ENCODE measurements at regions not wholly inside any gene's neighbourhood (a gene's known extent, or its start where the extent isn't known, plus 50 kb on each side); places are given as distances from the start of the nearest gene placed in this dataset.

DNA sequence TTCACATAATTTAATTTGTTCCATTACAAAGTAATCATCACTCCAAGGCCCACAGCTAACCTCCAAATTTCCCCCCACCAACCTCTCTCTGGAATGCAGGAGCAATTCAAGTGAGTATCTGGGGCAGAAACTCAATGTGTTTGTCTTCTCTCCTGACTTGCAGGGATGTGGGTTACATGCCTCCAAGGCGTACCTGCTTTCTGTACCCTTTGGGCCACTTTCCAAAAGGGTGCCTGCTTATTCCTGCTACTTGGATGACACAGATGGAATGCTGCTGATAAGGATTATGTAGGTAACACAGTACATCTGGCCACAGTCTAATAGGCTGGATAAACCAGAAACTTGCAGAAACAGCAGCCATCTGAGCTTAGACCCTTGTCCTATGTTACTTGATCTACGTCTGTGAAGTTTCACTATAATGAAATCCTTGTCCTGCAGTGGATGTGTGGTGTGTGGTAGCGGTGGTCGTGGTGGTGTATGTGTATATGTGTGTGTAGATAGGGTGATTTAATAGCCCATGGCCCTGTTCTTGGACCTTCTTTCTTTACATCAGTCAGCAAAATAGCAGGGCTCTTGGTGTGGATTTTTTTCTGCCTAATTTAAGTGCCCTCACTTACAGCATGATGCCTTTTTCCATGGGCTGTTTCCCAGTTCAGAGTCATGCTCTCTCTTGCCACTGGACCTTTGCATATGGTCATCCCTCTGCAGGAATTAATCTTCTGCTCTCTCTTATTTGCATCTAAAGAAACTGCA, 175.9 kb downstream of the ZDHHC21 start:
- DNase-seq = peak in 1 of 14 donors; percentile 3

DNA sequence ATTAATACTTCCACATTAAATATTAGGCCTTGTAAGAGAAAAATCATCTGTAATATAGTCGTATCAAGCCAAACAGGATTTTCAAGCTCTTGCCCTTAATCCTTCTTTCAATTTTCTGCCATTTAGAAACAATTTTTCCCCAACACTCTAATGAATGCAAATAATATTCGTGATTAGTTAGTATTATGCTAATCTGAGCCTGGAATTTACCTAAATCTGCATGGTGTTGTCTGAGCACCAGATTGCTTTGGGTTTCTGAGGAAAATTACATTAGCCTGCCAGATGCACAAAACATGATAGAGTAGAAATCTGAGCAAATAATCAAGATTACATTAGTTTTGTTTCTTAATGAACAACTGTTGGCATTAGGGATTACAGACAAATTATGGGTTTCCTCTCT, 176.6 kb downstream of the ZDHHC21 start:
- no peak for DNase-seq

GRCh38 chr9:14515571-14516198, 177.5 kb downstream of the ZDHHC21 start:
- DNase-seq = peak in 2 of 14 donors; percentile 14 to 60

DNA sequence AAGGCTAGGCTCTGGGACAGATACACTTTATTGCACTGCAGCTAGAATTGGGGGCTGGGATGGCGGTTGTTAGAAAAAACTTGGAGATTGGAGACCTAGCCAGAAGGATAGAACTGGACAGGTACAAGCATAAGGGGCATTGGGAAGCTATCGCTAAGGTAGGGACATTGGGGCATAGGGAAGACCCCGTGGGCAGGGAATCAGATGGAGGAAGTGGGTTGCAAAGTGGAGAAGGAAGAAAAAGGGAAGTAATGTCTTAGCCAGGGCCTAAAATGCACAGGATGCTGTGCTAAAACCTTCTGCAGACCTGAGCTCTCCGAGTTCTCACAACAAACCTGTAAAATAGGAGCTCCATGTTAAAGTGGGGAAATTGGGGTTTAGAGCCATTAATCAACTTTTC, 178.2 kb downstream of the ZDHHC21 start:
- DNase-seq = no peak

GRCh38 chr9:14512942-14513341, 180.3 kb downstream of the ZDHHC21 start:
- no peak for DNase-seq

DNA sequence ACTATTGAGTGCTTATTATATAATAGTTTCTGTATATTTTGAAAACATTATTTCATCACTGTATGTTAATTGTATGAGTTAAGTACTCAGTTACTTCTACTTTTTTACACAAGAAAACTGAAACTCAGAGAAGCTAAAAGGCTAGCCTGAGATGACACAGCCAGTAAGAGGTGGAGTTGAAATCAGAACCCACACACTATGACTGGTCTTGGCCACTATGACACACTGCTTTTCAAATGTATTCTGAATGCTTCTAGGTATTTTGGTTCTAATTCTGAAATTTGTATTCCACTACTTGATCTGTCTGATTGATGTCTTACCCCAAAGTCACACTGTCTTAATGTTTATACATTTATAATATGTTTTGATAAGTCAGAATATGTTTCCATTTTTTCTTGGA, 181.8 kb downstream of the ZDHHC21 start:
- no peak for DNase-seq

DNA sequence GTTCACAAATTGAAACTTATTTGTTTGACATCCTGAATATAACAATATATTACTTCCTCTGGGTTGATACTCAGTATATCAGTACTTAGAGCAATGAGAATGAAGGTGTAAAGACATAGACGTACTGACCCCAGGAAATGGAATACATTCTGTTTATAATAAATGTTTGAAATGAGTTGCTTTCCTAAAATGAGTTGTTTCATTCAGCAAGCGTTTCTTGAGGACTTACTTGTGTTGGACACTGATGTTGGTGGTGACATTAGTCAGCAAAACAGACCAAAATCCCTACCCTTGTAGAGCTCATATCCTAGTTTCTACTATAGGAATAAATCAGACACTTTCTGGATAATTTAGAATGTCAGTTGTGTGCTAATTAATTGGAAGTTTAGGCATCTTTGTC, 184.3 kb downstream of the ZDHHC21 start:
- DNase-seq = no peak

DNA sequence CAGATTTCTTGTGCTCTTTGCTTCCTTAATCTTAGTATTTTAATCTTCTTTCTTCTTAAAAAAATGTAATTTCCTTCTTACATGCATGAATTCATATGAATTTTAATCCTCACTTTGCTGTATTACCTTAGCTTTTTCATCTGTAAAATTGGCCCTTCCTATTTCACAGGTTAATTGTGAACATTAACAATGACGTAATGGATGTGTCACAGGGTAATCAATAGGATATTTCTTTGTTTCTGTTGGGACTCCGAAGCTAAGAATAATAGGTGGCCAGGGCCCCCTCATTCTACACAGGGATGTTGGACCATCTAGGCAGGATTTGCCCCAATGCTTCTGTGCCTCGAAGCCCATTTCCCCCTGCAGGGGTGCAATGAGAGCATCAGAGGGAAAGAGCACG, 187.4 kb upstream of the NFIB start:
- no peak for DNase-seq

GRCh38 chr9:14500705-14501104, 186.8 kb upstream of the NFIB start:
- no peak for DNase-seq

- DNase-seq = no peak
These were observed 186.0 kb upstream of the NFIB start for GRCh38 chr9:14499976-14500375.

DNA sequence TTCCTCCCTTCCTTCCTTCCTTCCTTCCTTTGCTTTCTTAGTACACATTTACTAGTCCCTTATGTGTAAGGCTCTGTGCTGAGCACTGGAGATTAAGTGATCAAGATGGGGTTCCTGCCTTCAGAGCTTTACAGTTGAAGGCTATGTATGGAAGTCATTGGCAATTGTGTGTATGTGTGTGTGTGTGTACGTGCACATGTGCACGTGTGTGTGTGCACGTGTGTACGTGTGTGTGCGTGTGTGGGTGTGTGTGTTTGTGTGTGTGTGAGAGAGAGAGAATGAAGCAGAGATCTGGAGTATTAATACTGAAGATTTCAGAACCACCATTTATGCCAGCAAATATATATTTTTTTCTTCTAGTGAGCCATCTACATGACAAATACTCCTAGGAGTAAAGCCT, 184.9 kb upstream of the NFIB start:
- DNase-seq = no peak

GRCh38 chr9:14497476-14497875, 183.5 kb upstream of the NFIB start:
- DNase-seq = no peak

DNA sequence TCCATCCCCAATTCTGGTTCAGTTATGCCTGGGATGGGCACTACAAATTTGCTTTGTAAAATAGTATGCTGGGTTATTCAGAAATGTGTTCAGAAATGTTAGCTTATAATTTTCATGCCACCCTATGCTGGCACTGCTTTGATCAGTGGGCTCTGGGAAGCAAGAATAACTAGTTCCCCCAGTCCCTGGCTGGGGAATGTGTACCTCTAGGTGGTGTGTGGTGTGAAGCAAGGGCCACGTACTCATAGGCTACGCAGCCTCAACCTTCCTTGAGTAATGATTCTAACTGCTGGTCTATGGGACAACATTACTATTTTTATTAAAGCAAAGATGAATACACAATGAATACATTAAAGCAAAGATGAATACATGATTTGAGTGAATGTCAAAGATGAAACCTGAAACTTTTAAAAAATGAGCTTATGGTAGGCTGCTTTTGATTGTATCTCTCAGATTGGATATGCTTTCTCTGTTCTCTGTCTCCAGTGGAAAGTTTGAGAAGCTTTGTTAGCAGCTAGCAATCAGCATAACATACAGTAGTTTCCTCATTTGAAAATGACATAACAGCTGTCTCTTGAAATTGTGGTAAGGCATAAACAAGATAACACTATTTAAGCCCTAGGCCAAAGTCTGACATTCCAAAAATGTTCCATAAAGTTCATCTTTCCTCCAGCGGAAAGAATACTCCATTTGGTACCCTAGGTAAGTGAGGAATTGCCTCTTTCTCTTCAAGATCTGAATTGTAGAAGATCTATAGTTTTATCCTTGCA, 174.7 kb upstream of the NFIB start:
- no peak for DNase-seq

DNA sequence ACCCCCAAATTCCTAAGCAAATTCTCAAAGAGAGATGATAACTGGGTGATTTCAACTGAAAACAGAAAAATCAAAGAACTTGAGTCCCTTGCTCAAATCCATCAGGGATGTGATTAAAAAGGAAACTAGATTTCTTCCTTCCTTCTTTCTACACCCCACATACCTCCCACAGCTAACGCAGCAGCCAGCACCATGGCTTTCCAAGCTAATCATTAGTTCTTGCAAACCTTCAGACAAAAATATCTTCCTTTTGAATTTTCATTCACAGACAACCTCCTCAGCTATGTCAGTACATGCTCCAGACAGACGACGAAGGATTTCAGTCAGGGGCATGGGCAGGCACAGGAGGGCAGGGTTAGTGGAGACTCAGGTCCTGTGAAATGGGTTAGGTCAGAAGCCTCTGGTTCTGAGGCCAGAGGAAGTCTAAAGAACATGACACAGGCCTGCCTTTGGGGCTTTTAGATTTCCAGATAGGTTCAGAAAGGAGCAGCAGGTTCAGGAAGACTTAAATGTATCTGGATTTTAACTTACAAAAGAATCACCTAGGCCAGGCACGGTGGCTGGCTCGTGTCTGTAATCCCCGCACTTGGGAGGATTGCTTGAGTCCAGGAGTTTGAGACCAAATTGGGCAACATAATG, 173.7 kb upstream of the NFIB start:
- DNase-seq = no peak

DNA sequence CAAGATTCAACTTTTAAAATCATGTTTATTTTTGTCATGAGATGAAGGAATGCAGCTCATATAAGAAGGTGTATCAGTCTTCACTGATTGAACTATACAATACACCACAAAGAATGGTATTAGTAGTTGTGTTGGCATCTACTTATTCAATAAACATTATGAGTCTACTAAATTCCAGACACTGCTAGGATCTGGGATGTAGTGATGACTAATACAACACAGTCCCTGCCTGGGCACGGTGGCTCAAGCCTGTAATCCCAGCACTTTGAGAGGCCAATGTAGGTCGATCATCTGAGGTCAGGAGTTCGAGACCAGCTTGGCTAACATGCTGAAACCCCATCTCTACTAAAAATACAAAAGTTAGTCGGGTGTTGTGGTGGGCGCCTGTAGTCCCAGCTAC, 171.4 kb upstream of the NFIB start:
- DNase-seq = no peak

DNA sequence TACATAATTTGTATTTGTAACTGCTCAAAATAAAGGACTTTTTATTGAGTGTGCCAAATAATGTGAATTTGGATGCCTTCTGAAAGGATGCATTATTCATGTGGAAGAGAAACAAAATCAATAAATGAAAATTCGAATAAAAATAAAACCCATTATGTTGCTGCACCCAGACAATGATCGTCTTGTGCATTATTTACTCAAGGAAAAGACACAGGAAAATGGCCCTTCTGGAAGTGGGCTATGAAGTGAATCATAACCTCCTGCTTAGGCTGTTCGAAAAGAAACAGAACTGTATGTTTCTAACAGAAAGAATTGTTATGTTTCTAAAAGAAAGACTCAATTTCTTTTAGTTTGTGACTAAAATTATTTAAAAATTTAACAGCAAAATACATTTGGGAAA, 168.9 kb upstream of the NFIB start:
- no peak for DNase-seq

- no peak for DNase-seq
These were observed 166.6 kb upstream of the NFIB start for GRCh38 chr9:14480526-14480925.

DNA sequence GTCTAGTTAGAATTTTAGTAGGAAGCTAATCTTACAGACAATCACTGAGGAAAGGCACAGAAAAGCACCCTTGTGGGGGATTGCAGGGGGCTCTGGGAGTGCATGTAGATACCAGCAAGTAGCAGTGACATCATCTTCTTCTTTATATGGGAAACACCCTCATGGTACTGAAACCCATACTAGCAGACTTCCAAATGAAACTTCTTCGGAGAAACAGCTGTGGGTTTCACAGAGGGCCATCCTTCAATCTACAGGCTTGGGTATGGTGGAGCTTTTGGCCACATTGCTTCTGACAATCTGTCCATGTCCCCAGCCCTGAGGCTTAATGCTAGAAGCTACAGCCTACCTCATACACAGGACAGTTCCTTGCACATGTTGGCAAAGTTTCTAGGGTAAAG, 165.2 kb upstream of the NFIB start:
- DNase-seq = no peak

DNA sequence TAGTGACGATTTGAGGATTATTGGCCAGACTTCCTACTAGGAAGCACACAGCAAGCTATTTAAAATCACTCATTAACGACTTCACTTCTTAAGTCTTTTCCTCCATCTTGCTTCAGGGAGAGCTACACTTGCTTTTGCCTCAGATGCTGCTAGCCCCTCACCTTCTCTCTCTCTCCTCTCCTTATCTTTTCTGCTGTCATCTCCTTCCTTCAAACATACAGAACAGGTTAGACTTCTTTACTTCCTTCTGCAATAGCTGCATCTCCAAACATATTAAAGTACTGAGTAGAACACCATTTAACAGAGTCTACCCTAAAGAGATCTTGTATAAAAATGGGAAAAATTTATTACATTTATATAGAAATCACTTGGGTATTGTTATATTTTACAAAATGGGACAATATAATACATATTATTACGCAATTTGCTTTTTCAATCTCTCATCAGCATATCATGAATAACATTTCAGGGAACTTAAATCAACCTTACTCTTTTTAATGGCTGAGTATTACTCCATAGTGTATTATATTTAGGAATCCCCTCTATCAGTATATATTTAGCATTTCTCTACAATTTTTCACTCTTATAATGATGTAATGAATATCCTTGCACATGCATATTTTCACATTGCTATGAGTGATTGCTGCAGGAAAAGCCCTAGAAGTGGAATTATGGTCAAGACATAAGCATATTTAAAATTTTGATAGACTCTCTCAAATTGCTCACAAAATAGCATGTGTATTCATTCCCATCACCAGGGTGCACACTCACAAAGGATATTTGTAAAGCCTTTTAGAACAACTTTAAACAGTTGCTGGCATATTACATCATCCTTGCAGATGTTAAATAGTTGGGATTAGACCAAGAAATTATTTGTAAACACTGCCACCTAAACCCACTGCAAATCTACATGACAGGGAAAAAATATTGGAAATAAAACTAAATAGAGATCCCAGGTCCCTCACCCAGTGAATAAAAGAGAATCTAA, 164.5 kb upstream of the NFIB start:
- no peak for DNase-seq

GRCh38 chr9:14471041-14471440, 157.1 kb upstream of the NFIB start:
- DNase-seq = no peak

GRCh38 chr9:14467675-14468374, 153.9 kb upstream of the NFIB start:
- DNase-seq = no peak
